GM12878 (cell line): ENCODE measurements at regions not wholly inside any gene's neighbourhood (a gene's known extent, or its start where the extent isn't known, plus 50 kb on each side); places are given as distances from the start of the nearest gene placed in this dataset.

Source experiments
- ATAC-seq: fragments of 200-7000 bp; cut with Tn5 transposase; 3 replicates; pipeline ENCODE4 v1.9.1; 2020; ENCODE audit warnings: mild to moderate bottlenecking, moderate library complexity
- BruUV-seq: library from RNA; stranded (reverse); fragments of 400-500 nt; replicated peaks from 2 replicates; lab custom pipeline; 2021; lab: Mats Ljungman, UMichigan
- CTCF ChIA-PET: fragments of 300-600 bp; sonication (Branson Sonifier 250); formaldehyde crosslinking; extraction: SDS; loops from one replicate; lab custom pipeline; 2021; ENCODE audit warnings: inconsistent platforms; lab: Yijun Ruan, JAX
- POLR2A ChIA-PET: fragments of 350-600 bp; formaldehyde crosslinking; extraction: SDS; loops from one replicate; lab custom pipeline; 2021; ENCODE audit warnings: inconsistent platforms; lab: Charles Lee
- RAD21 ChIA-PET: fragments of 300-600 bp; sonication (Branson Sonifier 250); formaldehyde crosslinking; loops from one replicate; lab custom pipeline; 2023; ENCODE audit warnings: antibody characterized with exemption; ENCODE audit not compliant: unreplicated experiment; lab: Charles Lee
- SMC1A ChIA-PET: fragments of 300-600 bp; sonication (Branson Sonifier 250); formaldehyde crosslinking; loops from one replicate; lab custom pipeline; 2023; ENCODE audit not compliant: unreplicated experiment, uncharacterized antibody; lab: Charles Lee
- DNase-seq: peaks from one replicate; pipeline ENCODE4 v3.0.0-alpha.2; 2011; ENCODE audit warnings: low read depth, low spot score
- FAIRE-seq: peaks from 3 replicates; lab custom pipeline; 2011; peaks lifted over from hg19 to GRCh38; lab: Jason Lieb, UNC
- H2AFZ ChIP-seq: 2 replicates; pipeline ENCODE4 v1.6.0; 2011; ENCODE audit warnings: low read depth, low read length, control low read depth; ENCODE audit not compliant: control insufficient read depth
- H3K27ac ChIP-seq: 2 replicates; pipeline ENCODE4 v1.5.1; 2011; ENCODE audit warnings: control low read depth; ENCODE audit not compliant: control insufficient read depth, insufficient read depth
- H3K27me3 ChIP-seq, 2 experiments: replicated peaks in 1 of 2; 2 replicates each; pipeline versions ENCODE4 v1.6.0 to v1.6.1; 2011; ENCODE audit warnings: low read length in 1 of 2; ENCODE audit not compliant: control insufficient read depth in 2 of 2, insufficient read depth in 2 of 2
- H3K36me3 ChIP-seq, 2 experiments: 2 replicates each; pipeline ENCODE4 v1.5.1; 2011; ENCODE audit warnings: low read length in 1 of 2; ENCODE audit not compliant: control insufficient read depth in 2 of 2, insufficient read depth in 2 of 2
- H3K4me1 ChIP-seq: 2 replicates; pipeline ENCODE4 v1.6.1; 2011; ENCODE audit warnings: mild to moderate bottlenecking, low read length, moderate library complexity, mixed read lengths; ENCODE audit not compliant: control insufficient read depth, insufficient read depth
- H3K4me2 ChIP-seq: 2 replicates; pipeline ENCODE4 v1.6.0; 2011; ENCODE audit warnings: control low read depth; ENCODE audit not compliant: control insufficient read depth, insufficient read depth
- H3K4me3 ChIP-seq: fragments of 200-600 bp; sonication (generic); 2 replicates; pipeline ENCODE4 v1.5.1; 2016
- H3K79me2 ChIP-seq: 2 replicates; pipeline ENCODE4 v1.6.0; 2011; ENCODE audit warnings: low read length; ENCODE audit not compliant: control insufficient read depth, insufficient read depth
- H3K9ac ChIP-seq: 2 replicates; pipeline ENCODE4 v1.8.0; 2011; ENCODE audit warnings: low read length, control low read depth, mixed read lengths; ENCODE audit not compliant: control insufficient read depth, insufficient read depth
- H3K9me3 ChIP-seq: replicated peaks from 3 replicates; pipeline ENCODE4 v1.5.1; 2011; ENCODE audit warnings: mild to moderate bottlenecking, low read length; ENCODE audit not compliant: control insufficient read depth, insufficient read depth
- H4K20me1 ChIP-seq: 2 replicates; pipeline ENCODE4 v1.6.0; 2011; ENCODE audit not compliant: control insufficient read depth, insufficient read depth
- BCLAF1 ChIP-seq: fragments of 450-650 bp; IDR thresholded peaks from 2 replicates; pipeline ENCODE4 v1.6.1; 2017; ENCODE audit warnings: antibody characterized with exemption, mild to moderate bottlenecking, moderate library complexity
- NKRF ChIP-seq: fragments of 450-650 bp; conservative IDR thresholded peaks from 2 replicates; pipeline ENCODE4 v1.6.1; 2017; ENCODE audit warnings: mild to moderate bottlenecking, moderate library complexity
- ZZZ3 ChIP-seq: IDR thresholded peaks from 2 replicates; pipeline ENCODE4 v1.6.1; 2011; ENCODE audit warnings: low read depth; ENCODE audit not compliant: control insufficient read depth, insufficient read length
- WGBS: methylation state at CpG from one replicate; pipeline ENCODE4 v1.1.6; 2016; ENCODE audit warnings: low lambda C conversion rate; ENCODE audit not compliant: insufficient replicate concordance, insufficient coverage; ENCODE audit errors: missing lambda C conversion rate; 5-methylcytosine and 5-hydroxymethylcytosine counted together
- in situ Hi-C: fragments of 300-500 bp; cut with MboI; formaldehyde crosslinking; loops from 9 replicates; pipeline ENCODE4 v1.14.3; 2018; ENCODE audit warnings: mixed read lengths
- intact Hi-C: fragments of 100-400 bp; cut with micrococcal nuclease; formaldehyde crosslinking; loops from one replicate; pipeline ENCODE4 v1.14.2; 2022; ENCODE audit not compliant: unreplicated experiment

GRCh38 chr9:75570538-75570937 lies 319.9 kb upstream of the PCSK5 start:
- no peak overlapping the region for H3K4me2 ChIP-seq
- intact Hi-C loops (no loop called here), in situ Hi-C loops (no loop called here)
- ATAC-seq, result no peak
- H3K36me3 ChIP-seq, result no peaks in the 10 kb centered on the region
- BruUV-seq, result no TSS peak
- ChIA-PET POLR2A (no interaction called here), RAD21 (no interaction called here), SMC1A (no interaction called here), CTCF (no interaction called here)
- no peak overlapping the region for H3K4me3 ChIP-seq
- no peaks in the 10 kb centered on the region for H3K9me3 ChIP-seq
- H4K20me1 ChIP-seq, result no peaks in the 10 kb centered on the region
- no peaks in the 10 kb centered on the region for H3K27me3 ChIP-seq
- TF ChIP-seq ZZZ3 (no peak), BCLAF1 (no peak), NKRF (no peak)
- no peak overlapping the region for H3K27ac ChIP-seq
- WGBS, result 0% methylated on average over 2 of the region's 2 CpGs
- no peak for FAIRE-seq
- H3K79me2 ChIP-seq, result no peaks in the 10 kb centered on the region
- no peak overlapping the region for H2AFZ ChIP-seq
- no peak overlapping the region for H3K9ac ChIP-seq
- DNase-seq, result no peak
- H3K4me1 ChIP-seq, result no peaks in the 10 kb centered on the region
